GM12878 (cell line): ENCODE measurements at regions not wholly inside any gene's neighbourhood (a gene's known extent, or its start where the extent isn't known, plus 50 kb on each side); places are given as distances from the start of the nearest gene placed in this dataset.
"Not testable (repeated sequence)": the region's sequence is repeated elsewhere in the genome, so short reads cannot be mapped to it uniquely, and the experiment has no call there.

Experiments
- ATAC-seq: fragments of 200-7000 bp; cut with Tn5 transposase; 3 replicates; pipeline ENCODE4 v1.9.1; 2020; ENCODE audit warnings: mild to moderate bottlenecking, moderate library complexity
- BruUV-seq: library from RNA; stranded (reverse); fragments of 400-500 nt; replicated peaks from 2 replicates; lab custom pipeline; 2021; lab: Mats Ljungman, UMichigan
- CTCF ChIA-PET: fragments of 300-600 bp; sonication (Branson Sonifier 250); formaldehyde crosslinking; extraction: SDS; loops from one replicate; lab custom pipeline; 2021; ENCODE audit warnings: inconsistent platforms; lab: Yijun Ruan, JAX
- POLR2A ChIA-PET: fragments of 350-600 bp; formaldehyde crosslinking; extraction: SDS; loops from one replicate; lab custom pipeline; 2021; ENCODE audit warnings: inconsistent platforms; lab: Charles Lee
- RAD21 ChIA-PET: fragments of 300-600 bp; sonication (Branson Sonifier 250); formaldehyde crosslinking; loops from one replicate; lab custom pipeline; 2023; ENCODE audit warnings: antibody characterized with exemption; ENCODE audit not compliant: unreplicated experiment; lab: Charles Lee
- SMC1A ChIA-PET: fragments of 300-600 bp; sonication (Branson Sonifier 250); formaldehyde crosslinking; loops from one replicate; lab custom pipeline; 2023; ENCODE audit not compliant: unreplicated experiment, uncharacterized antibody; lab: Charles Lee
- DNase-seq: peaks from one replicate; pipeline ENCODE4 v3.0.0-alpha.2; 2011; ENCODE audit warnings: low read depth, low spot score
- FAIRE-seq: peaks from 3 replicates; lab custom pipeline; 2011; peaks lifted over from hg19 to GRCh38; lab: Jason Lieb, UNC
- H2AFZ ChIP-seq: 2 replicates; pipeline ENCODE4 v1.6.0; 2011; ENCODE audit warnings: low read depth, low read length, control low read depth; ENCODE audit not compliant: control insufficient read depth
- H3K27ac ChIP-seq: 2 replicates; pipeline ENCODE4 v1.5.1; 2011; ENCODE audit warnings: control low read depth; ENCODE audit not compliant: control insufficient read depth, insufficient read depth
- H3K27me3 ChIP-seq, 2 experiments: replicated peaks in 1 of 2; 2 replicates each; pipeline versions ENCODE4 v1.6.0 to v1.6.1; 2011; ENCODE audit warnings: low read length in 1 of 2; ENCODE audit not compliant: control insufficient read depth in 2 of 2, insufficient read depth in 2 of 2
- H3K36me3 ChIP-seq, 2 experiments: 2 replicates each; pipeline ENCODE4 v1.5.1; 2011; ENCODE audit warnings: low read length in 1 of 2; ENCODE audit not compliant: control insufficient read depth in 2 of 2, insufficient read depth in 2 of 2
- H3K4me1 ChIP-seq: 2 replicates; pipeline ENCODE4 v1.6.1; 2011; ENCODE audit warnings: mild to moderate bottlenecking, low read length, moderate library complexity, mixed read lengths; ENCODE audit not compliant: control insufficient read depth, insufficient read depth
- H3K4me2 ChIP-seq: 2 replicates; pipeline ENCODE4 v1.6.0; 2011; ENCODE audit warnings: control low read depth; ENCODE audit not compliant: control insufficient read depth, insufficient read depth
- H3K4me3 ChIP-seq: fragments of 200-600 bp; sonication (generic); 2 replicates; pipeline ENCODE4 v1.5.1; 2016
- H3K79me2 ChIP-seq: 2 replicates; pipeline ENCODE4 v1.6.0; 2011; ENCODE audit warnings: low read length; ENCODE audit not compliant: control insufficient read depth, insufficient read depth
- H3K9ac ChIP-seq: 2 replicates; pipeline ENCODE4 v1.8.0; 2011; ENCODE audit warnings: low read length, control low read depth, mixed read lengths; ENCODE audit not compliant: control insufficient read depth, insufficient read depth
- H3K9me3 ChIP-seq: replicated peaks from 3 replicates; pipeline ENCODE4 v1.5.1; 2011; ENCODE audit warnings: mild to moderate bottlenecking, low read length; ENCODE audit not compliant: control insufficient read depth, insufficient read depth
- H4K20me1 ChIP-seq: 2 replicates; pipeline ENCODE4 v1.6.0; 2011; ENCODE audit not compliant: control insufficient read depth, insufficient read depth
- BRCA1 ChIP-seq: IDR thresholded peaks from 2 replicates; pipeline ENCODE4 v1.6.1; 2011; ENCODE audit warnings: low read depth, low read length, improper control_type of control experiment
- HDGF ChIP-seq: fragments of 450-650 bp; IDR thresholded peaks from 2 replicates; pipeline ENCODE4 v1.6.1; 2016; ENCODE audit warnings: antibody characterized with exemption
- HSF1 ChIP-seq: fragments of 150-350 bp; IDR thresholded peaks from 2 replicates; pipeline ENCODE4 v1.6.1; 2014; ENCODE audit warnings: mild to moderate bottlenecking, low read depth, low read length
- IRF4 ChIP-seq: IDR thresholded peaks from 2 replicates; pipeline ENCODE4 v1.6.1; 2011; ENCODE audit warnings: low read depth, low read length
- MLLT1 ChIP-seq: fragments of 450-650 bp; IDR thresholded peaks from 2 replicates; pipeline ENCODE4 v1.6.1; 2016; ENCODE audit warnings: mild to moderate bottlenecking
- NFYA ChIP-seq: IDR thresholded peaks from 2 replicates; pipeline ENCODE4 v1.6.1; 2011; ENCODE audit warnings: low read depth, mild to moderate bottlenecking, low read length, improper control_type of control experiment, borderline replicate concordance
- NKRF ChIP-seq: fragments of 450-650 bp; conservative IDR thresholded peaks from 2 replicates; pipeline ENCODE4 v1.6.1; 2017; ENCODE audit warnings: mild to moderate bottlenecking, moderate library complexity
- RAD51 ChIP-seq: fragments of 450-650 bp; IDR thresholded peaks from 2 replicates; pipeline ENCODE4 v1.6.1; 2016; ENCODE audit warnings: moderate library complexity, mild to moderate bottlenecking, inconsistent platforms
- RBBP5 ChIP-seq: fragments of 200-600 bp; sonication (generic); conservative IDR thresholded peaks from 2 replicates; pipeline ENCODE4 v1.6.1; 2016
- RUNX3 ChIP-seq: IDR thresholded peaks from 2 replicates; pipeline ENCODE4 v1.6.1; 2012; ENCODE audit warnings: low read length, inconsistent platforms
- WGBS: methylation state at CpG from one replicate; pipeline ENCODE4 v1.1.6; 2016; ENCODE audit warnings: low lambda C conversion rate; ENCODE audit not compliant: insufficient replicate concordance, insufficient coverage; ENCODE audit errors: missing lambda C conversion rate; 5-methylcytosine and 5-hydroxymethylcytosine counted together
- in situ Hi-C: fragments of 300-500 bp; cut with MboI; formaldehyde crosslinking; loops from 9 replicates; pipeline ENCODE4 v1.14.3; 2018; ENCODE audit warnings: mixed read lengths
- intact Hi-C: fragments of 100-400 bp; cut with micrococcal nuclease; formaldehyde crosslinking; loops from one replicate; pipeline ENCODE4 v1.14.2; 2022; ENCODE audit not compliant: unreplicated experiment

- TF ChIP-seq IRF4 (no peak), HDGF (no peak), HSF1 (no peak), RBBP5 (no peak), RAD51 (no peak)
These were observed 655.8 kb downstream of the NUP35 start (continued) for GRCh38 chr2:183780072-183780471.

GRCh38 chr2:183782436-183782835 is 658.2 kb downstream of the NUP35 start:
- no peak overlapping the region for H3K4me2 ChIP-seq
- H3K79me2 ChIP-seq = no peaks in the 10 kb centered on the region
- H3K4me1 ChIP-seq = no peaks in the 10 kb centered on the region
- ChIA-PET RAD21 (no interaction called here), POLR2A (no interaction called here)
- no peak overlapping the region for H3K4me3 ChIP-seq
- no peak overlapping the region for H3K27ac ChIP-seq
- no peaks in the 10 kb centered on the region for H3K36me3 ChIP-seq
- intact Hi-C loops = no loop called here
- no peaks in the 10 kb centered on the region for H3K9me3 ChIP-seq
- H2AFZ ChIP-seq = no peak overlapping the region
- no peaks in the 10 kb centered on the region for H3K27me3 ChIP-seq
- TF ChIP-seq NKRF (no peak), MLLT1 (no peak), NFYA (no peak), RUNX3 (no peak), BRCA1 (no peak)
- TF ChIP-seq, all 136 proteins: peak for 0
- Histone ChIP-seq H3K9ac (no peak overlapping the region), H4K20me1 (no peaks in the 10 kb centered on the region)
- WGBS = 0% methylated on average over 1 of the region's 1 CpG
- BruUV-seq = no TSS peak
- DNase-seq (no peak), FAIRE-seq (no peak), ATAC-seq (no peak)
- ChIA-PET CTCF (no interaction called here), SMC1A (no interaction called here)
- in situ Hi-C loops = no loop called here

GRCh38 chr2:183788796-183789195 is 664.6 kb downstream of the NUP35 start:
- POLR2A ChIA-PET, ATAC-seq, intact Hi-C loops, H3K27ac ChIP-seq, in situ Hi-C loops, H3K9ac ChIP-seq, FAIRE-seq, H3K9me3 ChIP-seq, RAD21 ChIA-PET, H3K27me3 ChIP-seq, CTCF ChIA-PET, H3K4me1 ChIP-seq, H3K79me2 ChIP-seq, SMC1A ChIA-PET, H2AFZ ChIP-seq, BruUV-seq, H3K4me2 ChIP-seq, DNase-seq, H3K36me3 ChIP-seq, H3K4me3 ChIP-seq, H4K20me1 ChIP-seq: not testable (repeated sequence)
- WGBS = 9% methylated on average over 8 of the region's 8 CpGs
